ENCODE measurements at regions not wholly inside any gene's neighbourhood (a gene's known extent, or its start where the extent isn't known, plus 50 kb on each side); places are given as distances from the start of the nearest gene placed in this dataset.

DNA sequence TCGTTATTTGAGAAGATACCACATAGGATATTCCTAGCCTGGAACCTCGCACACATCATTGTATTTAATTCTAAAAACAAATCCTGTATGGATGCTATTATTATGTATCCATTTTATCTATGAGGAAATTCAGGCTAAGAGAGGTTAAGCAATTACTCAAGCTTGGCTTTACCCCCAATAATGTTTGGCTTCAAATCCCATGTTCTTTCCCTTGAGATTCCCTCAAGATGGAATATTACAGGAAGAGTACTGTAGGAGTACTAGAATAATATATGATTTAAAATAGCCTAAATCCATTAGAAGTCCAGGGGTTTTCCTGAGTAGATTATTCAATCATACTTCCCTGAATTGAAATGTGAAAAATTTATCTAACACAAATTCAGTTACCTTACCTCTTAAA lies 630.2 kb downstream of the ZNF385D start:
- WGBS (ENCODE audit: missing lambda C conversion rate), result 1% methylated on average over 2 of the region's 2 CpGs
- FAIRE-seq, result no peak
- TF ChIP-seq CHD2 (IDR thresholded peaks at IDR 0.05; ENCODE audit: low read length, partially characterized antibody), result no peak
- H3K4me2 ChIP-seq, result no peak overlapping the region
- no peak overlapping the region for H3K4me3 ChIP-seq
- CTCF ChIA-PET, result no interaction called here
- 0 out of 3 replicates have a peak, but pooled peaks cover 3% of the 10 kb centered on the region for H3K9me3 ChIP-seq
- ATAC-seq, result no peak
- no peaks in the 10 kb centered on the region for H3K4me1 ChIP-seq
- DNase-seq (ENCODE audit: low read depth in 1 of 2, low spot score in 1 of 2), result no peak
- POLR2A ChIA-PET, result no interaction called here
- H3K27ac ChIP-seq, result no peak overlapping the region

DNA sequence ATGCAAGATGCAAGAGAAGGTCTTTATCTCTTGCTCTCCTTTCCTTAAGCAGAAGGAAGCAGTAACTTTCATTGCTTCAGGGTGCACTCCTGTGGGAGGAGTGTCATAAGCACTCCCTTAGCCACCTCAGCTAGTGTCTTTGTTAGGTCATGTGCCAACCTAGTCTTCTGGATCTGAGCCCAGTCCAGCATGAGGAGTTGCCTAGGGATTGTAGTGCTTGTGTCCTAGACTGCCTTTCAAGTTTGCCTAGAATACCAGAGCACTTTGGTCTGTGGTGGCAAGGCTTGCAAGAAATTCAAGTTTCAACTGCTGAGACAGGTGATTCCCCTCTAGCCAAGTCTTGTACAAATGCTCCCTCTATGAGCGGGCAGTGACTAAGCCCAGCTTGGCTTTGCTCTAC lies 633.6 kb downstream of the ZNF385D start:
- Histone ChIP-seq H3K9me3 (0 out of 3 replicates have a peak, but pooled peaks cover 3% of the 10 kb centered on the region), H3K27ac (no peak overlapping the region), H3K4me3 (no peak overlapping the region), H3K4me1 (no peaks in the 10 kb centered on the region), H3K4me2 (no peak overlapping the region)
- ChIA-PET CTCF (no interaction called here), POLR2A (no interaction called here)
- ATAC-seq (no peak), FAIRE-seq (no peak), DNase-seq (ENCODE audit: low read depth in 1 of 2, low spot score in 1 of 2) (no peak)
- no peak for TF ChIP-seq CBX8 (IDR thresholded peaks at IDR 0.05)
- no peak for TF ChIP-seq KDM5A (IDR thresholded peaks at IDR 0.05)
- TF ChIP-seq SMC3 (IDR thresholded peaks at IDR 0.05), result no peak
- no peak for TF ChIP-seq POLR2A (IDR thresholded peaks at IDR 0.05; ENCODE audit: low read length)
- TF ChIP-seq POLR2AphosphoS2 (conservative IDR thresholded peaks at IDR 0.05; ENCODE audit: low read length), result no peak
- TF ChIP-seq BHLHE40 (IDR thresholded peaks at IDR 0.05; ENCODE audit: low read depth, low read length), result no peak
- TF ChIP-seq RCOR1 (IDR thresholded peaks at IDR 0.05; ENCODE audit: low read depth, low read length), result no peak
- no peak for TF ChIP-seq JUNB (IDR thresholded peaks at IDR 0.05)
- no peak for TF ChIP-seq KDM1A (IDR thresholded peaks at IDR 0.05; ENCODE audit: low read depth)
- no peak for TF ChIP-seq ZSCAN20 (CRISPR knock-in tag; IDR thresholded peaks at IDR 0.05)
- TF ChIP-seq PHF8 (IDR thresholded peaks at IDR 0.05; ENCODE audit: borderline replicate concordance, low read depth), result no peak
- TF ChIP-seq, protein P1, sequence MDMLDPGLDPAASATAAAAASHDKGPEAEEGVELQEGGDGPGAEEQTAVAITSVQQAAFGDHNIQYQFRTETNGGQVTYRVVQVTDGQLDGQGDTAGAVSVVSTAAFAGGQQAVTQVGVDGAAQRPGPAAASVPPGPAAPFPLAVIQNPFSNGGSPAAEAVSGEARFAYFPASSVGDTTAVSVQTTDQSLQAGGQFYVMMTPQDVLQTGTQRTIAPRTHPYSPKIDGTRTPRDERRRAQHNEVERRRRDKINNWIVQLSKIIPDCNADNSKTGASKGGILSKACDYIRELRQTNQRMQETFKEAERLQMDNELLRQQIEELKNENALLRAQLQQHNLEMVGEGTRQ (IDR thresholded peaks at IDR 0.05), result no peak
- TF ChIP-seq JUN (IDR thresholded peaks at IDR 0.05), result no peak
- TF ChIP-seq HDAC2 (IDR thresholded peaks at IDR 0.05), result no peak
- TF ChIP-seq NPAS2 (CRISPR knock-in tag; IDR thresholded peaks at IDR 0.05; ENCODE audit: borderline replicate concordance), result no peak
- no peak for TF ChIP-seq CBX2 (IDR thresholded peaks at IDR 0.05; ENCODE audit: borderline replicate concordance, low read depth)
- TF ChIP-seq HEYL (CRISPR knock-in tag; IDR thresholded peaks at IDR 0.05), result no peak
- WGBS (ENCODE audit: missing lambda C conversion rate), result 13% methylated on average over 1 of the region's 1 CpG

DNA sequence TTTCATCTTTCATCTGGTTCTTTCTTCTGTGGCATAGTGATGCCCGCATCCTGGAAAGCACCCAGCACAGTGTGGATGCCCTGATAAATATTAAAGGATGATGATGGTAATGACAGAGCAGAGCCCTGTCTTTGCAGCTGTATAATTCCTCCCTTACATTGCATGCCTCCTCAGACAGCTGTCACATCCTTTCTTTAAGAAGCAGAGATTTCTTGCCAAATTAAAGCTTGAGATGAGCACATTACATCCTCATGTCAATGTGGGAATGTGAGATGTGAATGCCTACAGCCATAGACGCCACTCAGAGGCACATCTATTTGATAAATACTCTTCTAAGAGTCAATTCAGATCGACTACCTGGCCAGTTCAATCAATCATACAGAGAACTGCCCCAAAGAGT lies 642.0 kb downstream of the ZNF385D start:
- 0% methylated on average over 3 of the region's 3 CpGs for WGBS (ENCODE audit: missing lambda C conversion rate)
- CTCF ChIA-PET, result no interaction called here
- Histone ChIP-seq H3K4me2 (no peak overlapping the region), H3K4me1 (no peaks in the 10 kb centered on the region), H3K9me3 (no peaks in the 10 kb centered on the region), H3K4me3 (no peak overlapping the region), H3K27ac (no peak overlapping the region)
- no peak for TF ChIP-seq MAFK (IDR thresholded peaks at IDR 0.05; ENCODE audit: partially characterized antibody)
- no peak for TF ChIP-seq HOXB5 (CRISPR knock-in tag; IDR thresholded peaks at IDR 0.05)
- TF ChIP-seq EHF (CRISPR knock-in tag; IDR thresholded peaks at IDR 0.05), result no peak
- TF ChIP-seq CHD4 (IDR thresholded peaks at IDR 0.05; ENCODE audit: borderline replicate concordance), result no peak
- TF ChIP-seq, protein P2, sequence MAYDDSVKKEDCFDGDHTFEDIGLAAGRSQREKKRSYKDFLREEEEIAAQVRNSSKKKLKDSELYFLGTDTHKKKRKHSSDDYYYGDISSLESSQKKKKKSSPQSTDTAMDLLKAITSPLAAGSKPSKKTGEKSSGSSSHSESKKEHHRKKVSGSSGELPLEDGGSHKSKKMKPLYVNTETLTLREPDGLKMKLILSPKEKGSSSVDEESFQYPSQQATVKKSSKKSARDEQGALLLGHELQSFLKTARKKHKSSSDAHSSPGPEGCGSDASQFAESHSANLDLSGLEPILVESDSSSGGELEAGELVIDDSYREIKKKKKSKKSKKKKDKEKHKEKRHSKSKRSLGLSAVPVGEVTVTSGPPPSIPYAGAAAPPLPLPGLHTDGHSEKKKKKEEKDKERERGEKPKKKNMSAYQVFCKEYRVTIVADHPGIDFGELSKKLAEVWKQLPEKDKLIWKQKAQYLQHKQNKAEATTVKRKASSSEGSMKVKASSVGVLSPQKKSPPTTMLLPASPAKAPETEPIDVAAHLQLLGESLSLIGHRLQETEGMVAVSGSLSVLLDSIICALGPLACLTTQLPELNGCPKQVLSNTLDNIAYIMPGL (CRISPR knock-in tag; IDR thresholded peaks at IDR 0.05; ENCODE audit: borderline replicate concordance), result no peak
- TF ChIP-seq HEYL (CRISPR knock-in tag; IDR thresholded peaks at IDR 0.05), result no peak
- no peak for TF ChIP-seq HOXA7 (CRISPR knock-in tag; IDR thresholded peaks at IDR 0.05)
- TF ChIP-seq, protein P3, sequence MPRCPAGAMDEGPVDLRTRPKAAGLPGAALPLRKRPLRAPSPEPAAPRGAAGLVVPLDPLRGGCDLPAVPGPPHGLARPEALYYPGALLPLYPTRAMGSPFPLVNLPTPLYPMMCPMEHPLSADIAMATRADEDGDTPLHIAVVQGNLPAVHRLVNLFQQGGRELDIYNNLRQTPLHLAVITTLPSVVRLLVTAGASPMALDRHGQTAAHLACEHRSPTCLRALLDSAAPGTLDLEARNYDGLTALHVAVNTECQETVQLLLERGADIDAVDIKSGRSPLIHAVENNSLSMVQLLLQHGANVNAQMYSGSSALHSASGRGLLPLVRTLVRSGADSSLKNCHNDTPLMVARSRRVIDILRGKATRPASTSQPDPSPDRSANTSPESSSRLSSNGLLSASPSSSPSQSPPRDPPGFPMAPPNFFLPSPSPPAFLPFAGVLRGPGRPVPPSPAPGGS (IDR thresholded peaks at IDR 0.05), result no peak
- TF ChIP-seq, protein P4, sequence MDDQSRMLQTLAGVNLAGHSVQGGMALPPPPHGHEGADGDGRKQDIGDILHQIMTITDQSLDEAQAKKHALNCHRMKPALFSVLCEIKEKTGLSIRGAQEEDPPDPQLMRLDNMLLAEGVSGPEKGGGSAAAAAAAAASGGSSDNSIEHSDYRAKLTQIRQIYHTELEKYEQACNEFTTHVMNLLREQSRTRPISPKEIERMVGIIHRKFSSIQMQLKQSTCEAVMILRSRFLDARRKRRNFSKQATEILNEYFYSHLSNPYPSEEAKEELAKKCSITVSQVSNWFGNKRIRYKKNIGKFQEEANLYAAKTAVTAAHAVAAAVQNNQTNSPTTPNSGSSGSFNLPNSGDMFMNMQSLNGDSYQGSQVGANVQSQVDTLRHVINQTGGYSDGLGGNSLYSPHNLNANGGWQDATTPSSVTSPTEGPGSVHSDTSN (IDR thresholded peaks at IDR 0.05), result no peak
- no peak for TF ChIP-seq RCOR1 (IDR thresholded peaks at IDR 0.05; ENCODE audit: low read depth, low read length)
- no peak for TF ChIP-seq ZNF302 (CRISPR knock-in tag; IDR thresholded peaks at IDR 0.05)
- no peak for TF ChIP-seq ZSCAN20 (CRISPR knock-in tag; IDR thresholded peaks at IDR 0.05)
- TF ChIP-seq POLR2A (IDR thresholded peaks at IDR 0.05; ENCODE audit: low read length), result no peak
- no peak for TF ChIP-seq KDM5A (IDR thresholded peaks at IDR 0.05)
- no peak for TF ChIP-seq CHD2 (IDR thresholded peaks at IDR 0.05; ENCODE audit: low read length, partially characterized antibody)
- ATAC-seq, result no peak
- POLR2A ChIA-PET, result no interaction called here
- FAIRE-seq, result no peak
- DNase-seq (ENCODE audit: low read depth in 1 of 2, low spot score in 1 of 2), result no peak

Data from A549 (cell line).